ENCODE measurements at regions not wholly inside any gene's neighbourhood (a gene's known extent, or its start where the extent isn't known, plus 50 kb on each side); places are given as distances from the start of the nearest gene placed in this dataset.

DNA sequence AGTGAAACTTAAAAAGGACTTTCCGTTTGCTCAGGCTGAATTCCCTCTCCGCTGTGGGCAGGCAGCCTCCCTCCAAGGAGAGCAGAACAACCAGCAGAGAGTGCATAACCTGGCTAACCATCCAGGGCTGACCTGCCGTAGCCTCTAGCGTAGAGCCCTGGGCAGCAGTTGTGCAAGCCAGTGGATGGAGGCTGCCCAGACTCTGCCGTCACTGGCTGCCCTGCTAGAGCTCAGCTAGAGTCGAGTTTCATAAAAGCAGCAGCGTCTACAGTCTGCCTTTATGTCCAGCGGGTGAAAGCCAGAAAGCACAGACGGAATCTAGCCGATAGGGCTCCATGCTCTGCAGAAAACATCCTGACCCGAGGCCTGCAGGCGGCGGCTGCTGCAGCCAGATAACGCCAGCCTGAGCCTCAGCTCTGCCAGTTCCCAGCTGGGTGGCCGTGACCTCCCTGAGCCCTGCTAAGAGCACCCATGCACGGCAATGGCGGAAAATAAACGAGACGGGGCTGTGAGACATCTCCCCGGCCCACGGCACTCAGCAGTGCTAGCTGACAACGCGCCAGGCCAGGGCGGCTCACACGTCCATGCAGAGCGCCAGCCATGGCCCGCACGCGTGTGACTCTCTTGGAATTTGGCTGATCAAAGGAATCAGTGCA, 231.3 kb downstream of the ENGASE start:
- H3K27me3 ChIP-seq (ENCODE audit: control insufficient read depth in 2 of 2, insufficient read depth in 2 of 2, low read length in 2 of 2), result peaks cover 12 to 18% of the 10 kb centered on the region in 2 experiments
- H3K27ac ChIP-seq (ENCODE audit: insufficient read depth, low read depth, low read length), result no peak overlapping the region
- H3K4me1 ChIP-seq (ENCODE audit: control insufficient read depth, extremely low read depth, insufficient read depth, low read length), result no peaks in the 10 kb centered on the region
- TF ChIP-seq CTCF (IDR thresholded peaks at IDR 0.05; ENCODE audit: extremely low read depth in 1 of 2, insufficient read depth in 1 of 2, low read depth in 1 of 2, low read length in 2 of 2) (no peak), EZH2 (IDR thresholded peaks at IDR 0.05; ENCODE audit: borderline replicate concordance, low read depth, low read length, severe bottlenecking) (no peak), MYC (IDR thresholded peaks at IDR 0.05; ENCODE audit: low read depth, low read length) (no peak), FOS (IDR thresholded peaks at IDR 0.05; ENCODE audit: borderline replicate concordance, insufficient read depth, low read length) (no peak), JUN (IDR thresholded peaks at IDR 0.05; ENCODE audit: borderline replicate concordance, insufficient read depth, insufficient read length, low read depth) (no peak), POLR2A (IDR thresholded peaks at IDR 0.05; ENCODE audit: low read depth, low read length) (no peak), MAX (IDR thresholded peaks at IDR 0.05; ENCODE audit: insufficient read depth, insufficient read length) (no peak), GATA2 (IDR thresholded peaks at IDR 0.05; ENCODE audit: insufficient read depth, insufficient read length, low read depth, low read length) (no peak), POLR2AphosphoS5 (IDR thresholded peaks at IDR 0.05; ENCODE audit: insufficient read depth, low read depth, low read length) (no peak)
- intact Hi-C loops (cut with micrococcal nuclease), result no loop called here
- no peak overlapping the region for H3K9ac ChIP-seq (replicated peaks; ENCODE audit: extremely low read depth, insufficient read depth, low read length)
- no peak overlapping the region for H3K4me2 ChIP-seq (ENCODE audit: insufficient read depth, low read length)
- no peaks in the 10 kb centered on the region for H3K9me1 ChIP-seq (replicated peaks; ENCODE audit: control insufficient read depth, extremely low read depth, insufficient read depth, low read length)
- BruUV-seq (replicated peaks), result no TSS peak
- ChIA-PET CTCF (interaction anchor here (1.2 kb wide), 1 partner anchor 12 kb away, joined by 3 read pairs; no protein-coding TSS in a partner anchor), POLR2A (no interaction called here)
- no peaks in the 10 kb centered on the region for H3K36me3 ChIP-seq (ENCODE audit: control insufficient read depth in 2 of 2, extremely low read depth in 1 of 2, insufficient read depth in 2 of 2, low read length in 2 of 2)
- H4K20me1 ChIP-seq (replicated peaks; ENCODE audit: control insufficient read depth, extremely low read depth, insufficient read depth, low read length), result no peaks in the 10 kb centered on the region
- no peak overlapping the region for H3K4me3 ChIP-seq (replicated peaks in 1 of 3; ENCODE audit: insufficient read depth in 1 of 3, low read depth in 1 of 3, low read length in 3 of 3)
- peak; percentile 4 for DNase-seq (ENCODE audit: low read depth, low spot score)
- no peaks in the 10 kb centered on the region for H3K79me2 ChIP-seq (ENCODE audit: control insufficient read depth, insufficient read depth, low read length)
- no peak overlapping the region for H2AFZ ChIP-seq (ENCODE audit: low read depth, low read length)
- no peaks in the 10 kb centered on the region for H3K9me3 ChIP-seq (replicated peaks; ENCODE audit: control insufficient read depth, insufficient read depth, low read length)
- dilution Hi-C loops (cut with MboI; ENCODE audit: extremely low pct_ligation_motif_present, low sequenced_read_pairs), result no loop called here
- FAIRE-seq, result no peak
